Hepatocyte (in vitro differentiated cells): ENCODE measurements at regions not wholly inside any gene's neighbourhood (a gene's known extent, or its start where the extent isn't known, plus 50 kb on each side); places are given as distances from the start of the nearest gene placed in this dataset.

Experiments used
- EZH2 ChIP-seq: fragments of 200-600 bp; sonication (generic); IDR thresholded peaks from 2 replicates; pipeline ENCODE4 v1.6.1; 2016; ENCODE audit warnings: antibody characterized with exemption, mild to moderate bottlenecking, borderline replicate concordance
- TF ChIP-seq, protein P1 (sequence below): fragments of 200-600 bp; sonication (generic); IDR thresholded peaks from 2 replicates; pipeline ENCODE4 v1.5.1; 2016; ENCODE audit warnings: antibody characterized with exemption, mild to moderate bottlenecking; ENCODE audit not compliant: poor library complexity

DNA sequence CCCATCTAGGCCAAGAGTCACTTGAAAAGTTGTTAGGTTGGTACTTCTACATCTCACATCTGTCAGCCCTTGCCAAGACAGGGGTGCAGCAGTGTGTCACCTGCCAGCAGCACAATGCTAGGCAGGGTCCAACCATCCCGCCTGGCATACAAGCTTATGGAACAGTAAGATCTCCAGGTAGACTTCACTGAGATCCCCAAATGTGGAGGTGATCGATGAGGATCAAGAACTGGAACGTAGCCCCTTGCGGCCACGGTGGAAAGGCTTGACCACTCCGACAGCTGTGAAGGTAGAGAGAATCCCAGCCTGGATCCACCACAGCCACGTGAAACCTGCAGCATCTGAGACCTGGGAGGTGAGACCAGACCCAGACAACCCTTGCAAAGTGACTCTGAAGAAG is 696.0 kb upstream of the LMO3 start:
- TF ChIP-seq, protein P1, sequence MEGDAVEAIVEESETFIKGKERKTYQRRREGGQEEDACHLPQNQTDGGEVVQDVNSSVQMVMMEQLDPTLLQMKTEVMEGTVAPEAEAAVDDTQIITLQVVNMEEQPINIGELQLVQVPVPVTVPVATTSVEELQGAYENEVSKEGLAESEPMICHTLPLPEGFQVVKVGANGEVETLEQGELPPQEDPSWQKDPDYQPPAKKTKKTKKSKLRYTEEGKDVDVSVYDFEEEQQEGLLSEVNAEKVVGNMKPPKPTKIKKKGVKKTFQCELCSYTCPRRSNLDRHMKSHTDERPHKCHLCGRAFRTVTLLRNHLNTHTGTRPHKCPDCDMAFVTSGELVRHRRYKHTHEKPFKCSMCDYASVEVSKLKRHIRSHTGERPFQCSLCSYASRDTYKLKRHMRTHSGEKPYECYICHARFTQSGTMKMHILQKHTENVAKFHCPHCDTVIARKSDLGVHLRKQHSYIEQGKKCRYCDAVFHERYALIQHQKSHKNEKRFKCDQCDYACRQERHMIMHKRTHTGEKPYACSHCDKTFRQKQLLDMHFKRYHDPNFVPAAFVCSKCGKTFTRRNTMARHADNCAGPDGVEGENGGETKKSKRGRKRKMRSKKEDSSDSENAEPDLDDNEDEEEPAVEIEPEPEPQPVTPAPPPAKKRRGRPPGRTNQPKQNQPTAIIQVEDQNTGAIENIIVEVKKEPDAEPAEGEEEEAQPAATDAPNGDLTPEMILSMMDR, result no peak
- TF ChIP-seq EZH2, result no peak
